SK-N-SH treated with all-trans-retinoic acid at 6 μM for 48 hours (cell line): ENCODE measurements at regions not wholly inside any gene's neighbourhood (a gene's known extent, or its start where the extent isn't known, plus 50 kb on each side); places are given as distances from the start of the nearest gene placed in this dataset.

Experiments
- ATAC-seq: fragments of 200-7000 bp; cut with Tn5 transposase; 3 replicates; pipeline ENCODE4 v1.9.1; 2020; ENCODE audit warnings: mild to moderate bottlenecking, moderate library complexity
- ARNTL ChIP-seq: fragments of 450-650 bp; formaldehyde crosslinking; IDR thresholded peaks from 2 replicates; pipeline ENCODE4 v1.5.0; 2020; ENCODE audit warnings: low read depth, mild to moderate bottlenecking, moderate library complexity, borderline replicate concordance
- CREB5 ChIP-seq: fragments of 250-450 bp; sonication (Bioruptor Pico); IDR thresholded peaks from 2 replicates; pipeline ENCODE4 v1.5.1; 2020; ENCODE audit warnings: low read depth, mild to moderate bottlenecking, moderate library complexity
- CSDC2 ChIP-seq: fragments of 250-450 bp; sonication (Bioruptor Pico); IDR thresholded peaks from 2 replicates; pipeline ENCODE4 v1.5.0; 2020; ENCODE audit warnings: mild to moderate bottlenecking, moderate library complexity
- CSRNP3 ChIP-seq: fragments of 250-450 bp; sonication (Bioruptor Pico); IDR thresholded peaks from 2 replicates; pipeline ENCODE4 v1.5.1; 2021; ENCODE audit warnings: mild to moderate bottlenecking, moderate library complexity
- ESRRG ChIP-seq: fragments of 250-450 bp; sonication (Bioruptor Pico); IDR thresholded peaks from 2 replicates; pipeline ENCODE4 v1.6.1; 2021; ENCODE audit warnings: mild to moderate bottlenecking
- GLIS3 ChIP-seq: fragments of 250-450 bp; sonication (Bioruptor Pico); IDR thresholded peaks from 2 replicates; pipeline ENCODE4 v1.5.0; 2020; ENCODE audit warnings: mild to moderate bottlenecking, moderate library complexity
- ISL1 ChIP-seq: fragments of 250-450 bp; sonication (Bioruptor Pico); IDR thresholded peaks from 2 replicates; pipeline ENCODE4 v2.1.2; 2022; ENCODE audit warnings: mild to moderate bottlenecking, moderate library complexity
- OSR1 ChIP-seq: fragments of 250-450 bp; sonication (Bioruptor Pico); IDR thresholded peaks from 2 replicates; pipeline ENCODE4 v1.8.0; 2022; ENCODE audit warnings: moderate library complexity, mild to moderate bottlenecking, inconsistent platforms
- POU6F1 ChIP-seq: fragments of 250-450 bp; sonication (Bioruptor Pico); IDR thresholded peaks from 2 replicates; pipeline ENCODE4 v1.8.0; 2021; ENCODE audit warnings: low read depth, mild to moderate bottlenecking, moderate library complexity, borderline replicate concordance
- PPARA ChIP-seq: fragments of 250-450 bp; sonication (Bioruptor Pico); IDR thresholded peaks from 2 replicates; pipeline ENCODE4 v1.5.0; 2020; ENCODE audit warnings: mild to moderate bottlenecking, borderline replicate concordance
- RARB ChIP-seq: fragments of 250-450 bp; sonication (Bioruptor Pico); IDR thresholded peaks from 2 replicates; pipeline ENCODE4 v1.8.0; 2021; ENCODE audit warnings: mild to moderate bottlenecking, moderate library complexity
- SNAI2 ChIP-seq: fragments of 250-450 bp; sonication (Bioruptor Pico); IDR thresholded peaks from 2 replicates; pipeline ENCODE4 v1.5.0; 2020; ENCODE audit warnings: mild to moderate bottlenecking, moderate library complexity
- TCF4 ChIP-seq: fragments of 250-450 bp; sonication (Bioruptor Pico); IDR thresholded peaks from 2 replicates; pipeline ENCODE4 v1.8.0; 2021; ENCODE audit warnings: mild to moderate bottlenecking, moderate library complexity, borderline replicate concordance
- TOX ChIP-seq: fragments of 250-450 bp; sonication (Bioruptor Pico); IDR thresholded peaks from 2 replicates; pipeline ENCODE4 v1.8.0; 2021; ENCODE audit warnings: mild to moderate bottlenecking, moderate library complexity, borderline replicate concordance
- TSHZ2 ChIP-seq: fragments of 250-450 bp; sonication (Bioruptor Pico); IDR thresholded peaks from 2 replicates; pipeline ENCODE4 v1.5.0; 2020; ENCODE audit warnings: mild to moderate bottlenecking, moderate library complexity
- ZC3H10 ChIP-seq: fragments of 250-450 bp; sonication (Bioruptor Pico); IDR thresholded peaks from 2 replicates; pipeline ENCODE4 v1.5.1; 2021; ENCODE audit warnings: mild to moderate bottlenecking, moderate library complexity
- ZFP30 ChIP-seq: fragments of 450-650 bp; formaldehyde crosslinking; IDR thresholded peaks from 2 replicates; pipeline ENCODE4 v1.5.0; 2022; ENCODE audit warnings: mild to moderate bottlenecking, moderate library complexity
- ZNF565 ChIP-seq: fragments of 450-650 bp; formaldehyde crosslinking; conservative IDR thresholded peaks from 2 replicates; pipeline ENCODE4 v1.5.0; 2020; ENCODE audit warnings: low read depth, mild to moderate bottlenecking, moderate library complexity
- ZNF70 ChIP-seq: fragments of 450-650 bp; formaldehyde crosslinking; IDR thresholded peaks from 2 replicates; pipeline ENCODE4 v1.5.0; 2020; ENCODE audit warnings: mild to moderate bottlenecking, moderate library complexity
- ZNF8 ChIP-seq: fragments of 450-650 bp; formaldehyde crosslinking; IDR thresholded peaks from 2 replicates; pipeline ENCODE4 v1.5.0; 2020; ENCODE audit warnings: mild to moderate bottlenecking, moderate library complexity

GRCh38 chr20:23284009-23284408 is 66.6 kb upstream of the NXT1 start (continued):
- TF ChIP-seq OSR1 (CRISPR knock-in tag): no peak
- no peak for TF ChIP-seq GLIS3 (CRISPR knock-in tag)
- TF ChIP-seq RARB (CRISPR knock-in tag): no peak
- TF ChIP-seq ISL1 (CRISPR knock-in tag): no peak
- no peak for TF ChIP-seq SNAI2 (CRISPR knock-in tag)
- no peak for TF ChIP-seq ZNF8 (CRISPR knock-in tag)
- no peak for TF ChIP-seq ZNF70
- TF ChIP-seq ZNF565 (CRISPR knock-in tag): no peak
- no peak for TF ChIP-seq CREB5 (CRISPR knock-in tag)
- TF ChIP-seq ESRRG (CRISPR knock-in tag): no peak
- no peak for TF ChIP-seq PPARA (CRISPR knock-in tag)
- TF ChIP-seq ZFP30: no peak

- TF ChIP-seq SNAI2 (CRISPR knock-in tag) (no peak), OSR1 (CRISPR knock-in tag) (no peak), ZNF565 (CRISPR knock-in tag) (no peak), PPARA (CRISPR knock-in tag) (no peak), TCF4 (CRISPR knock-in tag) (no peak), ZC3H10 (CRISPR knock-in tag) (no peak), CSRNP3 (CRISPR knock-in tag) (no peak), ESRRG (CRISPR knock-in tag) (no peak)
- ATAC-seq: no peak
Observed at GRCh38 chr20:23283096-23283850, 67.3 kb upstream of the NXT1 start.

GRCh38 chr20:23282546-23282945 is 68.0 kb upstream of the NXT1 start:
- ATAC-seq: no peak
- TF ChIP-seq CREB5 (CRISPR knock-in tag) (no peak), ZNF70 (no peak), OSR1 (CRISPR knock-in tag) (no peak), GLIS3 (CRISPR knock-in tag) (no peak), ZNF565 (CRISPR knock-in tag) (no peak), CSDC2 (CRISPR knock-in tag) (no peak), TOX (CRISPR knock-in tag) (no peak), ZC3H10 (CRISPR knock-in tag) (no peak), TSHZ2 (no peak), ZNF8 (CRISPR knock-in tag) (no peak), ZFP30 (no peak), ESRRG (CRISPR knock-in tag) (no peak), TCF4 (CRISPR knock-in tag) (no peak), ARNTL (CRISPR knock-in tag) (no peak), POU6F1 (CRISPR knock-in tag) (no peak)
- TF ChIP-seq, all 23 proteins: peak for 0
